GM18498 (cell line): ENCODE measurements at regions not wholly inside any gene's neighbourhood (a gene's known extent, or its start where the extent isn't known, plus 50 kb on each side); places are given as distances from the start of the nearest gene placed in this dataset.

ENCODE experiments used
- ATAC-seq: cut with Tn5 transposase; IDR thresholded peaks from one replicate; pipeline ENCODE4 v1.9.1; 2021; ENCODE audit warnings: mild to moderate bottlenecking, moderate library complexity; ENCODE audit not compliant: unreplicated experiment

DNA sequence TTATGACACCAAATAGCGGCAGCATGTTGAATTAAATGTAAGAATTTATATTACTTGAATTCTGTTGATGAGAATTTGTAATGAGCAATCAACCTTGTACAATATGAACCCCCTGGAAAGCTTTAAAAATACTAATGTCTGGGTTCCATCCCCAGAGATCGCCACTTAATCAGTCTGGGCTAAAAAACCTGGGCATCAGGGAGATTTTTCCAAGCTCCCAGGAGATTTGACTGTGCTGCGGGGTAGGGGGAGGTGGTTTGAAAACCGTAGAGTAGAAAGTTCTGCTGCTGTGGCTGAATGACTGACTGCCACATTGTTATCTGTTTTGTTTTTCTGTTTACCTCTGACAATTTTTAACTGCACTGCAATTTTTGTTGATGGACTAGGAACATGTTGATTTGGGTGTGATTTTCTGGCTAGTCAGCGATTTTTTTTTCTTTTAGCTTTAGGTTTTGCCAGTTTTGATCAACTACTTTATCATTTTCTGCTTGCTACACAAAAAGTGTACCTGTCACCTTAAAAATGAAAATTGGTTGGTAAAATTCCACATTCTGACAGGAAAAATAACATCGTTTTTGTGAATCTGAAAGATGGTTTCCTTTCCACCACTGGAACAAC, 79.3 kb downstream of the PCTP start:
- no peak for ATAC-seq

DNA sequence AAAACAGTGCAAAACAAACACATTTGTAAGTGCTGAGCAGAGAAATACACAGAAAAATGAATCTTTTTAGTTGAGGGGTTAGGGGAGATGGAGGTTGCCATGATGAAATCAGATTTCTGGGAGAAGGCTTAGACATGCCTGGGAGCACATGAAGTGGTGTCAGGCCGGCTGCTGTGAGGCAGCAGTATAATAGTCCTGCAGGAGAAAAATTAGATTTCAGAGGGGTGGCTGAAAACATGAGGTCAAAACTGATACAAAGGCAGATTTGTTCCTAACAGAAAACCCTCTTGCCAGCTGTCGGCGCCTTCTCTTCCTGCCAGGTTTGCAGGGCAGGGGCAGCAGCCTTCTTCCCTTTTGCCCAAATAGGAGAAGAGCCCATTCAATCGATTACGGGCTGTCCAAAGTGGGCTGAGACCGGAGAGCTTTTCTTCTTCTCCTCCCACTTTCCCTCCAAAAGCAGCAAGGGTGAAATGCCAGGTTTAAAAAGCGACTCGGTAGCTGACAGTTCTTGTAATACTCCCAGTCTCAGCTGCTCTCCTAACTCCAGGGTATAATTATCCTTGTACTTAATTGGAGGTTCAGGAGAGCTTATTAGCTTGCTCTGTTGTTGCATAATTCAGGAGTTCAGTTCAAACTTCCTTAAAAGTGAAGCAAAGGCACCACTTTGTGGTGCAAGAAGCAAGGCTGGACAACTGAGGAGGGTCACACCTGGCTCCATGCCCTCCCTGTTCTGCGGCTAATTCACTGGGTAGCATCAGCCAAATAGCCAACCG, 80.0 kb downstream of the PCTP start:
- ATAC-seq: no peak

DNA sequence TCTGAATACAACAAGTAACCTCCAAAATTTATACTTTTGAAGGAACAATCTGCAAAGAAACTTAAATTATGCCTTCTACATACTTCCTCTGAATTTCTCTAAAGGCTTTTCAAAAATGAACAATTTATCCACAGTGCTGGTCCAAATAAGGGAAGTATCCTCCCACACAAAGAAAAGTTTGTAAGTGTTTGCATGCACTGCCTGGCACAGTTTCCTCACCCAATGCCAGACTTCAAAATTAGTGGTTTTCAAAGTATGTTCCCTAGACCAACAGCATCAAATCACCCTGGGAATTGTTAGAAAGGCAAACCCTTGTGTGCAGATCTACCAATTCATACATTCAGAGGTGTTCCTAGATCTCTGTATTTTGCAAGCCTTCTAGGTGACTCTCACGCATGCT, 82.5 kb downstream of the PCTP start:
- no peak for ATAC-seq

DNA sequence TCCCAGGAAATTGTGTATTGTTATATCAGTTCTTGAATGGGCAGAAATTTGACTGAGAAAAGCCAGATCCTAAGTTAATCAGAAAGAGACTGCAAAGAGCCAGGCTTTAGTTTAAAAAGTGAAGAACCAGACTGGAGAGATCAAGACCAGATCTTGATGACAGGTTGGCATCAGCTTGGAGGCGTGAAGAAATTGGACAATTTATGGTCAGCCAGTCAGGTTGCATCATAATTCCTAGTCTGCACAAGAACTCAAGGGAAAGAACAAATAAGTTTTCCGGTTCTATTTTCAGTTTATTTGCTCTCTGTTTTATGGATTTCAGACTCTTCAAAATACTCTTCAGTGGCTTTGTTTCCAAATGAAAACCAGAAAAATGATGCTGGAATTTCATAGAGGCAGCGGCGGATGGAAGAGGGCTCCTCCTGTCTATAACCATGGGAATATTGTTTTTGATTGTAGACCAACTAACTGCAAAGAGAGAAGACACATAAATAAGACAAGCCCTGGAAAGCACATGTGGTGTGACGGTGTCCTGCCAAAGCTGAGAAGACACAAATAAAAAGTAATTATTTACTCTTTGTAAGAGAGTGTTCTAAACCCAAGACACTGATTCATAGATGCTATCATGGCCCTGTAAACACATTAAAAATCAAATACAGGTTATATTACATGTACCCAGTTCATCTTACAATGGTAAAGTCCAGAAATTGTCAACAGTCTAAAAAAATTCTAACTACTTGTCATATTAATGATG, 91.7 kb downstream of the PCTP start:
- no peak for ATAC-seq

DNA sequence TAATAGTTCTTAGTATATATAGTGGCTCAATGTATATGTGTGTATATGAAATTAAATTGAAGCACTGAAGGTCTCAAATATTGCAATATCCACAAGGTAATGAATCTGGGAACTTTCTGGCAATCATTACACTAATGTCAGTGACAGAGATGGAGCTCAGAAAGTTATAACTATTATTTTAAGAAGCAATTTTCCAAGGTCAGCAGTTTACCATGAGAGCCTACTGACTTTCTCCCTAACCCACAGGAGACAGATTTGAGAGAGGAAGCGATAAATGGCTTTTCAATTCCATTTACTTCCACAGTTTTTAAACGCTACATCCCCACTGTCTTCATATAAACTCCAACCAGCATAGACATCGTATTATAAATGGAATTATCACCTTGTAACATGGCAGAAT, 92.9 kb downstream of the PCTP start:
- ATAC-seq: no peak

DNA sequence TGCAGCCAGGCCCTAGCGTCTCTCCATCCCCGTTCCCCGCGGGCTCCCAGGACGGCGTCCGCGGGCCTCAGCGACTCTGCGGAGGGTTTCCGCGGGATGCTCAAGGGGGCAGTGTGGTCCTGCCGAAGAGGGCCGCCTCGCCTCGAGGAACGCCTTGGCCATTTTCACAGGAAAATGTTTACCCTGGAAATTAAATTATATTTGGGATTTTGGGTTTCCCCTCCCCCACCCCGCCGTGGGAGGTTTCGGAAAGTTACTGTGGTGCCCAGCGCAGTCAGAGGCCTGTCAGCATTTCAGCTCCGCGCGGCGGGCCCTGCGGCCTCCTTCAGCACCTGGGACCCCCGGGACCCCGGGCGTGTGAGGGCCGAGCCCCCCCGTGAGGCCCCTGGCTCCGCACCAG, 94.5 kb downstream of the PCTP start:
- ATAC-seq: no peak

DNA sequence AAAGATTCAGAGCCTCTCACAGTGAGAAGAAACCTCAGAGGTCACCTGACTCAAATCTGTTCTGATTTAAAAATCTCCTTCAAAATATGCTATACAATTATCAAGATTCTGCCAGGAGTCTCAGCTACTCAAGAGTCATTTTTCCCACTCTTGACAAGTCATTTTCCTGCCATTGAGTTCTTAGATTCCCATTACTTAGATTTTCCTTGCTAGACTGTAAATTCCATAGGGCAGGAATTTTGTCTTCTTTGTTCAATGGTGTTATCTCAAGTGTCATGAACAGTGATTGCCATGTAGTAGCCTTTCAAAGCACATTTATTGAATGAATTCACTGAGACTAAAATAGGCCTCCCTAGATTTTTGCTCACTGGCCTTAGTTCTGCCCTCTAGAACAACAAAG, 95.9 kb downstream of the PCTP start:
- no peak for ATAC-seq

DNA sequence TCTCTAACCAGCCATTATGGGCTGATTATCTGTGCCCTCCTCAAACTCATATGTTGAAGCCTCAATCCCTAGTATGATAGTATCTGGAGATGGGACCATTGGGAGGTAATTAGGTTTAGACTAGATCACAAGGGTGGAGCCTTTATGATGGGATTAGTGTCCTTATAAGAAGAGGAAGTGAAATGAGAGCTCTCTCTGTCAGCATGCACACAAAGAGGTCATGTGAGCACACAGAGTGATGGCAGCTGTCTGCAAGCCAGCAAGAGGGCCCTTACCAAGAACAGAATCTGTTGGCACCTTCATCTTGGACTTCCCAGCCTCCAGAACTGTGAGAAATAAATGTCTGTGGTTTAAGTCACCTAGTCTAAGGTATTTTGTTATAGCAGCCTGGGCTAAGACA, 101.9 kb downstream of the PCTP start:
- no peak for ATAC-seq

DNA sequence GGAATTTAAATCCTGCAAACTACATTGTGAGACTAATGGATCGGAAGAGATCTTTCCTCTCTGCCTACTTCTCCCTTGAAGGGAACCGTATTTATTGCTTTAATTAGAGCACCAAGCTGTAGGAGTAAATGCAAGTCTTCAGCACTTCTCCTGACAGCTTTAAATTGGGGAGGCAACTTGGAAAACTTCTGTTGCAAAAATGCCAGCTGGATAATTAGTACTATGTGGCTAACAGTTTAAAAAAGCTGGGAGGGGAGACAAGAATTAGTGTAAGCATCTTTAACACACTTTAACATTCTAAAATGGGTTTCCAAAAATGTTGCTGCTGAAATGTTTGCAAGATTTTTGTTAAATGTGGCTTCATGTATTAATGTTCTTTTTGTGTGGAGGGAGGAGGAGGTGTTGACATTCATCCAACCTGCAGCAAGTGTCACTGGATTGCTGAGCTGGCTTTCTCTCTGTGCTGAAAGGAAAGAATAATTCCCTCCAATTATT, 108.5 kb downstream of the PCTP start:
- ATAC-seq: no peak

DNA sequence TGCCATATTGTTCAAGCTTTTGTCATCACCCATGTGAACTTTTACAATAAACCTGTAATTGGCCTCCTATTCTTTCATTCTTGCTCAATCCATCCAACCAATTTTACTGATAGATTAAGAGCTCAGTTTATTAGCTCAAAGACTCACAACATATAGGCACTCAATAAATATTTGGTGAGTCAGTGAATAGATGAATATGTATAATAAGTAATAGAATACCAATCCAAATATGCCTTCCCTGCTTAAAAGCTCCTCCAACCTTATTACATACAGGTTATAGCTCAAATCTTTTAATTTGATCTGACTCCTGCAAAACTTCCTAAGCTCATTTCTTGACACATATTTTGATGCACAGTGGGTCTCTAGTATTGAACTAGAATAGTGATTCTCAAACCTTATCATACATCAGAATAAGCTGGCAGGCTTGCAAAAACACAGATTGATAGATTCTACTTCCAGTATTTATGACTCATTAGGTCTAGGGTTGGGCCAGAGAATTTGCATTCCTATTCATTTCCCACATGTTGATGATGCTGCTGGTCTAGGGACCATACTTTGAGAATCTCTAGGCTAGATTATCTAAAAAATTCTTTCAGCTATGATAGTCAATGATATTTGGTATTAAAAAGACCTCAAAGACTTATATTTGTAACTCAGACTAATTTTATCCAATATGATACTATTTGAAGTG, 114.4 kb downstream of the PCTP start:
- ATAC-seq: no peak

DNA sequence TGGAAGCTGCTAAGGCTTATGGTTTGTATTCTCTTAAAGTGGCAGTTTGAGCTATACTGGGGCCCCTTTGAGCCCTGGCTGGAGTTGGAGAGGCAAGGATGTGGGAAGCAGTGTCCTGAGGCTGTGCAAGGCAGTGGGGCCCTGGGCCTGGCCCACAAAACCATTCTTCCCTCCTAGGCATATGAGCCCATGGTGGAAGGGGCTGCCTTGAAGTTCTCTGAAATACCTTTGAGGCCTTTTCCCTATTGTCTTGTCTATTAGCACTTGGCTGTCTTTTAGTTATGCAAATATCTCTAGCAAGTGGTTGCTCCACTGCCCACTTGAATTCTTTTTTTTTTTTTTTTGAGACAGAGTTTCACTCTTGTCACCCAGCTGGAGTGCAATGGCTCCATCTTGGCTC, 119.2 kb downstream of the PCTP start:
- no peak for ATAC-seq

DNA sequence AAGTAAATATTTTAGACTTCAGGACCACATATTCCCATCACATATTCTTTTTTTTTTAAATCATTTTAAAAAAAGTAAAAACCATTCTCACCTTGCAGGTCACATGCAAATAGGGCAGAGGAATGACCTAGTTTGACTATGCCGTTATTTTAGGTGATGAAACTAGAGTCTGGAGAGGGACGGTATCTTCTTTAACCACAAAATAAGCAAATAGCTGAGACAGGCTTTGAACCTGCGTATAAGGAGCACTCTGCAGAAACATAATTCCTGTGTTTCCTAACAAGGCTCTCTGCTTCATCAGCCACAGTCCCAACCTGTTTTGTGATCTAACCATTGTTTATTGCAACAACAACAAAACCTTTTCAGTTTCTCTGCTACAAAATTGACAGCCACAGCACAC, 121.5 kb downstream of the PCTP start:
- ATAC-seq: peak; percentile 58

DNA sequence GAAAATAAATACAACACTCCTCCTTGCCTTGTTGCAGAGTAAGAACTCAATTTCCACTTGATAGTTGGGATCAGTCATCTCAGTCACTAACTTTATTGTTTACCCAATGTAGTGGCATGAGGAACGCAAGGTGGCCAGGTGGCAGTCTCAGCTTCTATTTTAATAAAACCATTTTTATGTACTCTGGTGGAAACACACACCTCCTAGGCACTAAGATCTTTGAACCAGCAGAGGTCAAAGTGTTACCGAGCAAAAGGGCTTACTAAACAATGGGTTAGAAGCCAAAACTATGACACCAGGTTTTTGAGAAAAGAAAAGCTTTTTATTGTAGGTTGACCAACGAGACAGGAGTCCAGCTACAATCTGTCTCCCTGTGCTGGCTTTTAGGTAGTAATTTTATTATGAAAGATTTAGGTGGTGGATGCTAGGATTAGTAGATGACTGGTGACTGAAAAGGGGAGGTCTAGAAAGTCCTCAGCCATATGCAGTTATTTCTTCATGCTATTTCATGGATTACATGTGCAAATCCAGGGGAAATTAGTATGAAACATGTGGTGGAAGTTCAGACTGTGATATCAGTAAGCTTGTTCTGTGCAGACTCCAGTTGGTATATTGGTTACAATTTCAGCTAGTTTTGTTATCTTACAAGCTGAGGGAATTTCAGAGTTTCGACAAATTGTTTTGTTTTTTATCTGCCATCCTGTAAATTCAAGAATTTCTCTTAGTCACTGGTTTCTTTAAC, 122.3 kb downstream of the PCTP start:
- ATAC-seq: no peak

DNA sequence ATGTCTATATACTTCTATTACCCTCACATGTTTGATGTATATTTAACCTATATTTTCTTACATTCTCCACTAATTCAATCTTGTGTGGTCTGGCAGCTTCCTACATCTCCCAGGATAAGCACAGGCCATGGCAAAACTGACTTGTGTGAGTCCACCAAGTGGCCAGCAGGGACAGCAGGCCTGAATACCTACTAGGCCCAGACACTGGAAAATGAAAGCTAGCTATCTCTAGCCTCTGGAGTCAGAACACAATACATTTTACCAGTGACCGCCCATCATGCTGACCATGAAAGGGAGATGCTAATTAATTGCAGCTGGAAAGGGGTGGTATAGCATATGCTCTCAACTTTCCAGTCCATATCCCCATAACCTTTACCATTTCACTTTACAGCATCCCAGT, 132.3 kb downstream of the PCTP start:
- no peak for ATAC-seq

DNA sequence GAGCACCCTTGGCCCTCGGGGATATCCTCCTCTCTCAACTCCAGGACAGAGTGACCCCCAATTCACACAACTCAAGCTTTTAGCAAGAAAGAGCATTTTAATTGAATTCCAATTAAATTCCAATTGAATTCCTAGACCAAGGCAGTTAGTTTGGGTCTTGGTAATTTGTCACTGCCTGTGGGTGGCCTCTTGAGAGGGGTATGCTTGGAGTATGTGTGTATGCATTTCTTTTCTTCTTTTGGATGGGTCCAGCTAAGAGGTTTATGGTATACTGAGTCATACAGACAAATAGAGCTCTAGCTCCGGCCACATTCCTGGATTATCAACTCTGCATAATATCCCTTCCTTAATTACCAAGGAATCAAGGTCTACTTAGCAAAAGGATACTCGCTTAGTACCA, 136.7 kb downstream of the PCTP start:
- ATAC-seq: no peak

DNA sequence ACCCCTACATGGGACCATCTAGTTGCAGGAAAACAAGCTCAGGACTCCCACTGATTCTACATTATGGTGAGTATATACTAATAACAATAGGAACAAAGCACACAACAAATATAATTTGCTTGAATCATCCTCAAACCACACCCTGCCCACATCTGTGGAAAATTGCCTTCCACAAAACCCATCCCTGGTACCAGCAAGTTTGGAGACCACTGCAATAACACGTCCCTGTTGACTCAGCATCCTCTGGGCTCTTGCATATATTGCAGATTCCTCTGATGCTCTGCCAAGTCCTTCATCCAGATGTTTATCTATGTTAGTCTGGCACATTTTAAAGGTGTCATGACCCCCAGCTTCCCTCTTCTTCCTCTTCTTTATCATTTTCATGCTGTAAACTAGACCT, 138.4 kb downstream of the PCTP start:
- no peak for ATAC-seq

DNA sequence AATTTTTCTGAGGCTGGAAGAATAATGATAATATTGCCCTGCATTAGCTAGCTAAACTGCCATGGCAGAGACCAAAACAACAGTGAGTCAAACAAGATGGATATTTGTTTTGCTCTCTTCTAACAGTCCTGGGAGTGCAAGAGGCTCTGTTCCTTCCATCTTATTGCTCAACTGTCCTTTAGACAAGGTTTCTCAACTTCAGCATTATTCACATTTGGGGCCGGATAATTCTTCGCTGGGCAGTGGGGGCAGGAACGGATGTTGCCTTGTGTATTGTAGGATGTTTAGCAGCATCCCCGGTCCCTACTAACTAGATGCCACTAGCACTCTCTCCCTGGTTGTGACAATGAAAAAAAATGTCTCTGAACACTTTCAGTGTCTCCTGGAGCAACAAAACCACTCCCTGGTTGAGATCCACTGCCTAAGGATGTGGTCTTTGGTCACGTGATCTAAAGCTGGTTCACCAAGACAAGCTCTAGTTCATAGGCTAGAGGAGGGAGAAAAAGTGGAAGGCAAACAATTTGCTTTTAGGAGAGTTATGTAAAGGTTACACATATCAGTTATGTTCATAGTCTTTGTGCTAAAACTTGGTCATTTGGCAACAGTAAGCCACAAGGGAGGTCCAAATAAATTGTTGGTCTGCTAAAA, 144.4 kb downstream of the PCTP start:
- no peak for ATAC-seq

DNA sequence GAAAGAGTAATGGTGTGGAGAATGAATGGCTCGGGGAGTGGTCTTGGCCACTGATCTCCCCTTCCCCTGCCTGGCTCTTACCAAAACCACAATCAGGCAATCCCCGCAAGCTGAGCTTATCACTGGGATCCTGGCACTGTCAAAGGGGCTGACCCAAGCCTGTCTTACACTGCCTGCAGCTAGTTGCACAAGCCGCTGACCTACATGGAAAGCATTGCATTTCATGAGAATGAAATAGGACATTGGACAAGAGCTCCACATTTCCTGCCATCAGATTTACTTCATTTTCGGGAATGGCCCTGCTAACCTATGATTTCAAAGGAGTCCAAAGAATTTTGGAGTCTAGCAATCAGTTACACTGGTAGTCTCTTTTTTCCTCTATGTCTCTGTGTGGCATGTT, 146.4 kb downstream of the PCTP start:
- no peak for ATAC-seq

DNA sequence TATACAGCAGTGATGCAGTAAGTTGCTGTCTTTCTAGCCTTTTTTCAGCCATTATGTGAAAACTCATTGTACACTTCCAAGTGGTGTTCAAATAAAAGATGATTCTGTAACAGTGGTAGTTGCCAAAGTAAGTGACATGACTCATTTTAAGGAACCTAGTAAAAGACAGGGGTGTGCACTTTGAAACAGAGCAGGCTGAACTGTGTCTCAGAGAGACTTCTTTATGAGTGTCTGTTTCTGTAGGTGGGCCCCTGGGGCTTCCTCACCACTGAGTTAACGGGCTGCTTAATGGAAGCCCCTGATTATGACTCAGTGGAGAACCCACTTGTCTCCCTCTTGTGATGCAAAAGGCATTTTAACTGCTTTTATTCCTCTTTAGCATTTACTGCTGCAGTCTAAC, 147.3 kb downstream of the PCTP start:
- no peak for ATAC-seq

DNA sequence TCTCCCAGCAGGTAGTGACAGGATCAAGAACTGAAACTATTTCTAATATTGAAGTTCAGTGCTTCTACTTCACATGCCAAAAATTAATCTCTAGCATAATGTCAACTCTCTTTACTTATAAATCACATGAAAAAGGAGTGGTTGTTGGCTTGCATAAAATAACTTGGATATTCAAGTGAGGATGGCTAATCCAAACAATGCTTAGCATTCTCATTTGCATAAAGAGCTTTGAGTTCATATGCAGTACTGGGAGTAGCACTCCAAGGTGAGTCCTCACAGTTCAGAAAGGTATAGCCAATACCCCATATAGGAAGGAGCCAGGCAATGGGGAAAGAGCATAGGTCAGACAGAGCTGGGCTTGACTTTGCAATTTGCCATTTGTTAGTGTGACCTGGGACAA, 149.3 kb downstream of the PCTP start:
- ATAC-seq: no peak
